HG02840 (cell line): ENCODE measurements at regions not wholly inside any gene's neighbourhood (a gene's known extent, or its start where the extent isn't known, plus 50 kb on each side); places are given as distances from the start of the nearest gene placed in this dataset.
"Not testable (repeated sequence)": the region's sequence is repeated elsewhere in the genome, so short reads cannot be mapped to it uniquely, and the experiment has no call there.

Experiments
- ATAC-seq: cut with Tn5 transposase; IDR thresholded peaks from one replicate; pipeline ENCODE4 v1.9.1; 2021; ENCODE audit warnings: mild to moderate bottlenecking, moderate library complexity, moderate number of reproducible peaks; ENCODE audit not compliant: unreplicated experiment, low FRiP score

- ATAC-seq: no peak
Measured at GRCh38 chr2:57217013-57217412, 829.6 kb upstream of the VRK2 start.

GRCh38 chr2:57218206-57218605, 828.4 kb upstream of the VRK2 start:
- ATAC-seq: no peak

DNA sequence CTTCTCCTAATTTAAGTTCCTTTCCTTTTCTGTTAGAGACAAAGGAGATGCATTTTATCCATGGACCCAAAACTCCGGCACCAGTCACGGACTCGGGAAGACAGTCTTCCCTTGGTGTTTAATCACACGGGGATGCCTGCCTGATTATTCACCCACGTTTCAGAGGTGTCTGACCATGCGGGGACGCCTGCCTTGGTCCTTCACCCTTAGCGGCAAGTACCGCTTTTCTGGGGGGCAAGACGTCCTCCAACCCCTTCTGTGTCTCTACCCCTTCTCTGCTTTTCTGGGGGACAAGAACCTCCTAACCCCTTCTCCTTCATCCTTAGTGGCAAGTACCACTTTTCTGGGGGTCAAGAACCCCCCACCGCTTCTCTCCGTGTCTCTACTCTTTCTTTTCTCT, 816.9 kb upstream of the VRK2 start:
- ATAC-seq: not testable (repeated sequence)

- not testable (repeated sequence) for ATAC-seq
Measured at GRCh38 chr2:57232341-57232740, 814.3 kb upstream of the VRK2 start.

- not testable (repeated sequence) for ATAC-seq
Measured at GRCh38 chr2:57251495-57251894, 795.1 kb upstream of the VRK2 start.

DNA sequence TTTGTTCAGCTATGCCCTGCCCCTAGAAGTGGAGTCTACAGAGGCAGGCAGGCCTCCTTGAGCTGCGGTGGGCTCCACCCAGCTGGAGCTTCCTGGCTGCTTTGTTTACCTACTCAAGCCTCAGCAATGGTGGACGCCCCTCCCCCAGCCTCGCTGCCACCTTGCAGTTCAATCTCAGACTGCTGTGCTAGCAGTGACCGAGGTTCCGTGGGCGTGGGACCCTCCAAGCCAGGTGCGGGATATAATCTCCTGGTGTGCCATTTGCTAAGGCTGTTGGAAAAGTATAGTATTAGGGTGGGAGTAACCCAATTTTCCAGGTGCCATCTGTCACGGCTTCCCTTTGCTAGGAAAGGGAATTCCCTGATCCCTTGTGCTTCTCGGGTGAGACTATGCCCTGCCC, 770.2 kb upstream of the VRK2 start:
- not testable (repeated sequence) for ATAC-seq

DNA sequence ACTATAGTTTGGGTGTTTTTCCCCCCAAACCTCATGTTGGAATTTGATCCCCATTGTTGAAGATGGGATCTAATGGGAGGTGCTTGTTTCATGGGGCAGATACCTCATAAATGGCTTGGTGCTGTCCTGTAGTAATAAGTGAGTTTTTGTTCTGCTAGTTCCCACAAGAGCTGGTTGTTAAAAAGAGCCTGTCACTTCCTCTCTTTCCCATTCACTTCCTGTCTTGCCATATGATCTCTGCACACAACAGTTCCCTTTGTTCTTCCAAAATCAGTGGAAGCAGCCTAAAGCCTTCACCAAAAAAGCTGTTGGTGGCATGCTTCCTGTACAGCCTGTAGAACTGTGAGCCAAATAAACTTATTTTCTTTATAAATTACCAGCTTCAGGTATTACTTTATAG, 768.2 kb upstream of the VRK2 start:
- no peak for ATAC-seq

GRCh38 chr2:57291209-57291608, 755.4 kb upstream of the VRK2 start:
- no peak for ATAC-seq

GRCh38 chr2:57296795-57297517, 749.6 kb upstream of the VRK2 start:
- no peak for ATAC-seq

DNA sequence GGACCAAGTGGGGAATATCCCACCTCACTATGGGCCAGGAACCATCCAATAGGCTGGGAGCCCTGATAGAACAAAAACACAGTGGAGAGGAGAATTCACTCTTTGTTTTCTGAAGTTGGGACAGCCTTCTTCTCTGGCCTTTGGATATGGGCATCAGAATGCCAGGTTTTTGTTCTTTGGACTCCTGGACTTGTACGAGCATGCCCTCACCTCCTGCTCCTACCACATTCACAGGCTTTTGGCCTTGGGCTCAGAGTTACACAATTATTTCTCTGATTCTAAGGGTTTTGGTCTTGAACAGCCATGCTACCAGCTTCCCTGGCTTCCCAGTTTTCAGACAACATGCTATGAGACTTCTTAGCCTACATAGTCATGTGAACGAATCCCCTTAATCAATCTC, 732.9 kb upstream of the VRK2 start:
- ATAC-seq: no peak

GRCh38 chr2:57314682-57315081, 731.9 kb upstream of the VRK2 start:
- ATAC-seq: no peak

GRCh38 chr2:57330447-57330846, 716.2 kb upstream of the VRK2 start:
- ATAC-seq: no peak

DNA sequence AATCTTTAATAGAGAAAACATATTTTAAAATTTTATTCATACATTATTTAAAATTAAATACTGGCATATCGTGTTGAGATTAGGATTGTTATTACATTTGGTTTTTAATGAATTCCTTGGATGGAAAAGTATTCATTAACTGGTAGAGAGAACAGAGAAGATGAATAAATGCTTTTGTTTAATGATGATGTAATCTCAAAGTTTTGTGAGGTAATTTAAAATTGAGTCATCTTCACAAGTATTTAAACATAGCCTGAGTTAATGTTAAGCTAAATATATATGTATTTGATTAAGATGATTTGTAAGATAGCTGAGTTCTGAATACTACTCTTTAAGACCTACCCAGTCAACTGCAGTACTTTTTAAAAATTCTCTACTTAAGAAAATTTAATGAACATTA, 713.4 kb upstream of the VRK2 start:
- no peak for ATAC-seq

- no peak for ATAC-seq
Measured at GRCh38 chr2:57343391-57344006, 703.1 kb upstream of the VRK2 start.

GRCh38 chr2:57368190-57368589, 678.4 kb upstream of the VRK2 start:
- ATAC-seq: no peak

DNA sequence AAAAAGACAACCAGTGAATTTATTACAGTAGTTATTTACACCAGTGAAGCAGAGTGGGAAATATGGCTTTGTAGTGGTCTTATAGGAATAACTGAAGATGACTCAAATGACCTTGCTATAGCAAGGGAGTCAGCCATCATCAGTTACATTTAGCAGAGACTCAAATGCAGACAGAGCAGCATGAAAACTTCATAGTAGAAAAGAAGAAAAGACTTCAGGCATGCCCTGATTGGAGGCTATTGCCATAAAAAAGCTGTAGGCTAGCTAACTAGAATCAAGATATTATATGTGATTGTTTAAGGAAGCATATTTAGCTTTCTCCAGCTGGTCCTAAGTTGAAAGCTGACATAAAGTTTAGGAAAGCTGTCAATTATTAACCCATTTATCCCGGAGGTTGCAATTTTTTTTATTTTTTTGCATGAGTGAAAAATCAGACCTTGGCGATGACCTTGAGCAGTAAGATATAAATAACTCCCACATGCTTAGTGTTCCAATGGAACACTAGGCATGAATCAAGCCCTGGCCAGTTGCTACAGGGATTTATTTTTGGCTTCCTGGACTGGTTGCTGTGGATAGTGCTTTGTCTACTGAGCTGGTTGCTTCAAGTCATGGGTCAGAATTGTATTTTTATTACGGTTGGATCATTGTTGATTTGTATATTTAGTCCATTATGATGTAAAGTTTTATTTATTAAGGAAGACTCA, 675.6 kb upstream of the VRK2 start:
- no peak for ATAC-seq

GRCh38 chr2:57372237-57372984, 674.2 kb upstream of the VRK2 start:
- ATAC-seq: no peak

DNA sequence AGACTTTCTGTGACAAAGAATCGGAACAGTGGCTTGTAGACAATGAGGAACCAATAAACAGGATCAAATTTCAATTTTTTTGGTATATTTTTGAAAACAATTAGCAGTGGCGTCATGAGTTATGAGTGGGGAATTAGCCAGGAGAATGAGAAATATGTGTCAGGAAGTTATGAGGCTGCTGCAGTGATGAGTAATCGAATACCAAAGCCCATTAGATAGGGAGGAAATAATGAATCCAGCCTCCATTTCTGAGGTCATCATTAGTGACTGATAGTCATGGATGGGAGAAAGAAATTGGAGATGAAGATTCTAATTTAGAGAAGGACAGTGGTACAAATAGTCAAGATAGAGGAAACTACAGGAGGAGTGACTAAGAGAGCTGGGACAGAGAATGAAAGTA, 673.1 kb upstream of the VRK2 start:
- no peak for ATAC-seq

- ATAC-seq: no peak
Measured at GRCh38 chr2:57376985-57377384, 669.6 kb upstream of the VRK2 start.

DNA sequence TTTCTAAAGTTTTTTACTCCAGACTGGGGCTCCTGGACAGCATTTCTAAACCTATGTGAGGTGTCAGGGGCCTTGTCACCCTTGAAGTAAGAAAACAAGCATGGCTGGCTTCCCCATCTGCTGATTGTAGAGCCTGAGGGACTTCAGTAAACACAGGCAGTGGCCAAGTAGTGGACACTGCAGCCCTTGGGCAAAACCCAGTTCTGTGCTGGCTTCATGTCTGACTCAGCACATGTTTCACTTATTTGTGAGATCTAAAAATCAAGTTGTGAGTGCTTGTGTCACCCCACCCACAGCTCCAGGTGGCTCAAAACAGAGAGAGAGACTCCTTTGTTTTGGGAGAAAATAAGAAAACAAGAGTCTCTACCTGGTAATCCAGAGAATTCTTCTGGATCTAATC, 660.3 kb upstream of the VRK2 start:
- ATAC-seq: no peak
